Stimulated activated memory B cell treated with anti-CD40 and anti-IgM and Interleukin-4, amounts not matched to agents 10 μg/mL and 1 μg/mL and 100 μg/mL, for 72 hours (primary cell): ENCODE measurements at regions not wholly inside any gene's neighbourhood (a gene's known extent, or its start where the extent isn't known, plus 50 kb on each side); places are given as distances from the start of the nearest gene placed in this dataset.
A peak's percentile ranks its signal among the peaks of the same experiment; 100 is the strongest.
"Not testable (repeated sequence)": the region's sequence is repeated elsewhere in the genome, so short reads cannot be mapped to it uniquely, and the experiment has no call there.

Source experiments
- ATAC-seq: fragments of 150-1000 bp; cut with Tn5 transposase; 2 replicates; pipeline ENCODE4 v1.10.0; 2021
- H3K27ac Mint-ChIP-seq: one replicate; pipeline ENCODE4 v1.8.0; 2022; ENCODE audit warnings: mild to moderate bottlenecking, mixed read lengths
- H3K27me3 Mint-ChIP-seq: one replicate; pipeline ENCODE4 v1.8.0; 2022; ENCODE audit warnings: mixed read lengths
- H3K36me3 Mint-ChIP-seq: one replicate; pipeline ENCODE4 v1.8.0; 2022; ENCODE audit warnings: mixed read lengths
- H3K4me1 Mint-ChIP-seq: one replicate; pipeline ENCODE4 v1.8.0; 2022; ENCODE audit warnings: mixed read lengths
- H3K4me3 Mint-ChIP-seq: one replicate; pipeline ENCODE4 v1.8.0; 2022; ENCODE audit warnings: mild to moderate bottlenecking, moderate library complexity, mixed read lengths
- H3K9me3 Mint-ChIP-seq: one replicate; pipeline ENCODE4 v1.8.0; 2022; ENCODE audit warnings: mixed read lengths

- H3K27ac Mint-ChIP-seq: no peak overlapping the region
- ATAC-seq: no peak
- H3K4me3 Mint-ChIP-seq: no peak overlapping the region
- H3K9me3 Mint-ChIP-seq: no peaks in the 10 kb centered on the region
- no peaks in the 10 kb centered on the region for H3K36me3 Mint-ChIP-seq
- H3K27me3 Mint-ChIP-seq: peaks cover 44% of the 10 kb centered on the region
- H3K4me1 Mint-ChIP-seq: no peaks in the 10 kb centered on the region
Observed at GRCh38 chr10:78223088-78223487, 189.4 kb downstream of the RPS24 start.

GRCh38 chr10:78224602-78225001, 190.9 kb downstream of the RPS24 start:
- no peak overlapping the region for H3K4me3 Mint-ChIP-seq
- no peak overlapping the region for H3K27ac Mint-ChIP-seq
- H3K36me3 Mint-ChIP-seq: no peaks in the 10 kb centered on the region
- H3K9me3 Mint-ChIP-seq: no peaks in the 10 kb centered on the region
- no peaks in the 10 kb centered on the region for H3K4me1 Mint-ChIP-seq
- ATAC-seq: no peak
- H3K27me3 Mint-ChIP-seq: peaks cover 29% of the 10 kb centered on the region

DNA sequence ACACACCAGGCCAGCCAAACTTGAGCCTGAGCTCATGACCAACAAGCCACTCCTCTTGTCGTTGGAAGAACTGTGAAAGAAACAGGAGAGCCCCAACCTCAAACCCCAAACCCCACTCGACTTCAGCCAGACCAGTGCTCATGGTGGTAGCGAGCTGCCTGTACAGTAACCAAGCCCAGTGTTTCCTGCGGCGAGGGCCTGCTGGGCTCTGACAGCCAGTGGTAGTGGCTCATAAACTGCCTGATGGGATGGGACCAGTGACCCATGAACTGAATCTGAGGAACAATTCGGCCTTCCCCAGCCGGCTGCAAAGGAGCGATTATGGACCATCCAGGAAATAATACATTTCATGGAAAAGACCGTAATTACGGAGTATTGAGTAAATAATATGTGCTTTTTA, 191.9 kb downstream of the RPS24 start:
- Mint-ChIP-seq H3K4me3 (no peak overlapping the region), H3K9me3 (peaks cover 4% of the 10 kb centered on the region), H3K4me1 (no peaks in the 10 kb centered on the region), H3K27me3 (peaks cover 19% of the 10 kb centered on the region), H3K27ac (no peak overlapping the region), H3K36me3 (no peaks in the 10 kb centered on the region)
- ATAC-seq: no peak

- no peaks in the 10 kb centered on the region for H3K27me3 Mint-ChIP-seq
- H3K9me3 Mint-ChIP-seq: peaks cover 4% of the 10 kb centered on the region
- H3K4me1 Mint-ChIP-seq: no peaks in the 10 kb centered on the region
- no peaks in the 10 kb centered on the region for H3K36me3 Mint-ChIP-seq
- no peak overlapping the region for H3K4me3 Mint-ChIP-seq
- H3K27ac Mint-ChIP-seq: no peak overlapping the region
- no peak for ATAC-seq
Observed at GRCh38 chr10:78229489-78229888, 195.8 kb downstream of the RPS24 start.

- ATAC-seq: no peak
- H3K36me3 Mint-ChIP-seq: no peaks in the 10 kb centered on the region
- no peak overlapping the region for H3K27ac Mint-ChIP-seq
Observed at GRCh38 chr10:78229950-78230675, 196.4 kb downstream of the RPS24 start.

DNA sequence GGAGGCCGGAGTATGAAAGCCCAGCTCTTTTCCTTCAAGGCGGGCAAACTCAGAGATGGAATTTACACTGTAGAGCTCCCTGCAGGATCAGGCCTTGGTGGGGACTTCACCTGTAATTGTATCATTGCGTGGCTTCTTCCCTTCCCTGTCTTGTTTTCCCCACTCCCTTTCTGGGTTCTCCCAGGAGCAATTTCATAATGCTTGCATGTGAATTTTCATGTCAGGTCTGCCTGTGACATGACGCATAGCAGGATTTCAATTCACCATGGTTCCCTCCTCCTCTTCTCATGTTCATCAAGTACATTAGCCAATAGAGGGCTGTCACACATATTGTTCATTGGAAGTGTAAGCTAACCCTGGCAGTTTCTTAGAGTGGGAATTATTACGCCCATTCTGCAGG, 197.7 kb downstream of the RPS24 start:
- no peak overlapping the region for H3K4me3 Mint-ChIP-seq

More at GRCh38 chr10:78229950-78230675, 196.4 kb downstream of the RPS24 start:
- Mint-ChIP-seq H3K4me3 (no peak overlapping the region), H3K9me3 (peaks cover 4% of the 10 kb centered on the region), H3K4me1 (no peaks in the 10 kb centered on the region), H3K27me3 (peaks cover 3% of the 10 kb centered on the region)

GRCh38 chr10:78231939-78232338, 198.3 kb downstream of the RPS24 start:
- Mint-ChIP-seq H3K36me3 (no peaks in the 10 kb centered on the region), H3K4me3 (no peak overlapping the region), H3K27ac (no peak overlapping the region), H3K4me1 (no peaks in the 10 kb centered on the region), H3K9me3 (peaks cover 4% of the 10 kb centered on the region), H3K27me3 (peaks cover 17% of the 10 kb centered on the region)
- no peak for ATAC-seq

More for the DNA sequence above, 197.7 kb downstream of the RPS24 start:
- no peak for ATAC-seq
- Mint-ChIP-seq H3K36me3 (no peaks in the 10 kb centered on the region), H3K4me1 (no peaks in the 10 kb centered on the region), H3K9me3 (peaks cover 4% of the 10 kb centered on the region), H3K27ac (no peak overlapping the region), H3K27me3 (peaks cover 15% of the 10 kb centered on the region)

GRCh38 chr10:78236416-78237015, 202.9 kb downstream of the RPS24 start:
- H3K9me3 Mint-ChIP-seq: no peaks in the 10 kb centered on the region
- no peaks in the 10 kb centered on the region for H3K4me1 Mint-ChIP-seq
- H3K27ac Mint-ChIP-seq: no peak overlapping the region
- no peak for ATAC-seq
- H3K4me3 Mint-ChIP-seq: no peak overlapping the region
- H3K27me3 Mint-ChIP-seq: peaks cover 24% of the 10 kb centered on the region
- no peaks in the 10 kb centered on the region for H3K36me3 Mint-ChIP-seq

- not testable (repeated sequence) for ATAC-seq, H3K9me3 Mint-ChIP-seq, H3K4me3 Mint-ChIP-seq, H3K4me1 Mint-ChIP-seq, H3K27ac Mint-ChIP-seq, H3K36me3 Mint-ChIP-seq
- H3K27me3 Mint-ChIP-seq: peaks cover 34% of the 10 kb centered on the region
Observed at GRCh38 chr10:78237951-78238350, 204.3 kb downstream of the RPS24 start.

- no peak for ATAC-seq
- peaks cover 18% of the 10 kb centered on the region for H3K9me3 Mint-ChIP-seq
- H3K27me3 Mint-ChIP-seq: peaks cover 41% of the 10 kb centered on the region
- no peak overlapping the region for H3K27ac Mint-ChIP-seq
- H3K36me3 Mint-ChIP-seq: peaks cover 6% of the 10 kb centered on the region
- H3K4me3 Mint-ChIP-seq: no peak overlapping the region
- peaks cover 24% of the 10 kb centered on the region for H3K4me1 Mint-ChIP-seq
Observed at GRCh38 chr10:78247266-78247665, 213.6 kb downstream of the RPS24 start.

DNA sequence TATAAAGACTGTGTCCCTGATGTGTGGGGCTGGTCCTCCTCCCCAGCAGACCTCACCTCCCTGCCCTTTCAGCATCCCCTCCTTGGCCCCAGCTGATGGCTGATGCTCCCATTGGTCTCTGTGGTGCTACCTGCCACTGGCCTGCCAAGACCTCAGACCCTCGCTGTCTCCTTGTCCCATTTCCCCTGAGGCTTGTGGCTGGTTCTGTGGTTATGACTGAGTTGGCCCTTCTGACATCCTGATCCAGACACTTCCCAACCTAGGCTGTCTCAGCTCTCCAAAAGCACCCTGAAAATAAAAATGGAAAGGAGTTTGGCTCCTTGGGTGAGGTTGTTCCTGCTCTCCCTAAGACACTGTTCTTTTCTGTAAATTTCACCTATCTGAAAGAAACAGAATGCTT, 214.2 kb downstream of the RPS24 start:
- H3K4me3 Mint-ChIP-seq: no peak overlapping the region
- peaks cover 38% of the 10 kb centered on the region for H3K27me3 Mint-ChIP-seq
- peaks cover 15% of the 10 kb centered on the region for H3K9me3 Mint-ChIP-seq
- H3K36me3 Mint-ChIP-seq: peaks cover 6% of the 10 kb centered on the region
- peaks cover 24% of the 10 kb centered on the region for H3K4me1 Mint-ChIP-seq
- H3K27ac Mint-ChIP-seq: no peak overlapping the region
- ATAC-seq: no peak

DNA sequence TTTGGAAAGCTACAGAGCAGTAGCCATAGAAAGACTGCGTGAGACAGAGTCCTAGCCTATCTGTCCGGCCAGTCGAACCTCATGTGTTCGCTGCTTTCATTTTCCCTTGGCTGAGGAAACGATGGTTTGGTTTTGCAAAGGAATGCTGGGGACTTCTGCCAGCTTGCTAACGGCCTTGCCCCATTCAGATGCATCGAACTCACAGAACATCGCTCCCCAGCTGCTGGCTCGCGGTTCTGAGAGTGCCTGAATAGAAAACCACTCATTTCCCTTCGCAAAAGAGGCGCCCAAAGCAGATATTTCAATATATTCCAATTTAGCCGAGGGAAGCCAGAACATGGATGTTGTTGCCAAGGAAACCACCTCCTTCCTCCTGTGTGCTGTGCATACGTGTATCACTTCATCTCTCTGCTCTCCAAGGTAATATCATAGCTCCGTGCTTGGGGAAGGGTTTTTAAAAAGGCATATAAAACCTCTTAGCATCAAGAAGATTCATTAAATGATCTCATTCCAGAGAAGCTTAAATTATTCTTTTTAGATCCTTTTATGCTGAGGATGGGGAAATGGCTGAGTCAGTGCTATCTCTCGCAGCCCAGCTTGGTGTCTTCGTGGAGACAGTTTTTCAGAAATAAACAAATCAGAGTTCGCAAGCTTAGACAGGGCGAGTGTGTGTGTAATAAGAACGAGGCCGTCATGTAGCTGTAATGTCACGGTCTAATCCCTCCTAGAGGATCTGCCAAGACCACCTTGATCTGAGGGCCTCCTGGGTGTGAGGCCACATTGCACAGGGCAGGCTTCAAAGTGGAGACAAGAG, 215.2 kb downstream of the RPS24 start:
- Mint-ChIP-seq H3K4me1 (peaks cover 24% of the 10 kb centered on the region), H3K36me3 (peaks cover 6% of the 10 kb centered on the region), H3K27ac (no peak overlapping the region), H3K4me3 (no peak overlapping the region), H3K9me3 (peaks cover 6% of the 10 kb centered on the region), H3K27me3 (peaks cover 39% of the 10 kb centered on the region)
- ATAC-seq: no peak

DNA sequence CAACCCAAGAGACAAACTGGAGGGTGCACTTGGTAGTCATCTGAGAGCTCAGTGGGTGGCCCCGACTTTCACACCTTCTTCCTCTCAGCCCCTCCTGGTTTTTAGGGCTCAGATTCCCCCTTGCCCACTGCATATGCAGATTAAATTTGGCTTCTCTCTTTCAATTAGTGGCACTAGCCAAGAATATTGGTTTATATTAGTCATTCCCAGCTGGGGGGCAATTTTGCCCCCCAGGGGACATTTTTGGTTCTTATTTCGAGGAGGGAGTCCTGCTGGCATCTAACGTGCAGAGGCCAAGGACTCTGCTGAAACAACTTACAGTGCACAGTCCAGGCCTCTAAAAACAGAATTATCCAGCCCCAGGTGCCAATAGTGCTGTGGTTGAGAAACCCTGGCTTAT, 216.0 kb downstream of the RPS24 start:
- no peak for ATAC-seq
- Mint-ChIP-seq H3K9me3 (peaks cover 6% of the 10 kb centered on the region), H3K36me3 (peaks cover 6% of the 10 kb centered on the region), H3K4me3 (no peak overlapping the region), H3K27me3 (peaks cover 47% of the 10 kb centered on the region), H3K27ac (no peak overlapping the region), H3K4me1 (peaks cover 24% of the 10 kb centered on the region)

DNA sequence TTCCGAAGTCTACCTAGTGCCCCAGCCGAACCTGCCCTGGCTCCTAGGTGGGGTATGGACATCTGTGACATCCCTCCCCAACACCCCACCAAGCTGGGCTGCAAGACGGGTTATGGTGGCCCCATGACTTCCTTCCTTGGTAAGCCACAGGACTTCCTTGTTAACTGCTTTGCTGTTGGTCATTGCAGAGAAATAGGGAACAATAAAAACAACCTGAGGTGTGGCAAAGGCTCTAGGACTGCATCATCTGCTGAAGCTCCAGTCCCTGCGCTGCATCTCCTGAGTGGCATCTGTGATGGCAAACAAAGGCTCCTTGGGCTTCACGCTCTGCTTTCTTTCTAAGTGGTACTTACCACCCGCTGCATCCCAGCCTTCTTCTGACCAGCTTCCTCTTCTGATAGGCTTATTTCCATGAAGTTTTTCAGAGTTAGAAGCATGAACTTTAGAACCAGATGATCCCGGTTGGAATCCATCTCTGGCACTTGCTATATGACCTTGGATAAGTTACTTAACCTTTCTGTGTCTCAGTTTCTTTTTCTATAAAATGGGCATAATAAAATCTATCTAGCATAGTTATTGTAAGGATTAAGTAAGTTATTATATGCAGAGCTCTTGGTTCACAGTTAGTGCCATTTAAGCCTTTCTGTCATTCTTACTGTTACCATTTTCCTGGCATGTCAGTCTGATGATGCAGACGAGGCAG, 216.8 kb downstream of the RPS24 start:
- peak; percentile 59 for ATAC-seq
- peaks cover 45% of the 10 kb centered on the region for H3K27me3 Mint-ChIP-seq
- H3K36me3 Mint-ChIP-seq: peaks cover 2% of the 10 kb centered on the region
- H3K9me3 Mint-ChIP-seq: no peaks in the 10 kb centered on the region
- H3K27ac Mint-ChIP-seq: no peak overlapping the region
- H3K4me3 Mint-ChIP-seq: no peak overlapping the region
- peaks cover 24% of the 10 kb centered on the region for H3K4me1 Mint-ChIP-seq

GRCh38 chr10:78251016-78251385, 217.3 kb downstream of the RPS24 start:
- no peaks in the 10 kb centered on the region for H3K36me3 Mint-ChIP-seq
- H3K4me1 Mint-ChIP-seq: peaks cover 24% of the 10 kb centered on the region
- no peak for ATAC-seq
- H3K4me3 Mint-ChIP-seq: no peak overlapping the region
- H3K27me3 Mint-ChIP-seq: peaks cover 40% of the 10 kb centered on the region
- no peak overlapping the region for H3K27ac Mint-ChIP-seq
- no peaks in the 10 kb centered on the region for H3K9me3 Mint-ChIP-seq
